Lower leg skin (tissue), 4 donors: ENCODE measurements at regions not wholly inside any gene's neighbourhood (a gene's known extent, or its start where the extent isn't known, plus 50 kb on each side); places are given as distances from the start of the nearest gene placed in this dataset.
"Not testable (repeated sequence)": the region's sequence is repeated elsewhere in the genome, so short reads cannot be mapped to it uniquely, and the experiment has no call there.

Experiments used
- DNase-seq, 2 donors: peaks; one replicate each; pipeline ENCODE4 v3.0.0-alpha.2; 2019; ENCODE audit warnings: low spot score in 2 of 2
- H3K4me3 ChIP-seq: fragments of 200-600 bp; sonication (generic); 2 replicates; pipeline ENCODE4 v1.5.1; 2017; ENCODE audit warnings: mild to moderate bottlenecking, low read depth; ENCODE audit not compliant: poor library complexity, severe bottlenecking
- POLR2A ChIP-seq, 2 donors: fragments of 450-650 bp; IDR thresholded peaks; one replicate each; pipeline ENCODE4 v1.6.1; 2016 to 2017; ENCODE audit warnings: antibody characterized with exemption in 2 of 2, mild to moderate bottlenecking in 1 of 2, moderate library complexity in 1 of 2
- WGBS, 2 donors: methylation state at CpG; one replicate each; pipeline ENCODE4 v1.1.5; 2018; 5-methylcytosine and 5-hydroxymethylcytosine counted together
- intact Hi-C: fragments of 100-400 bp; cut with DNase I; formaldehyde crosslinking; loops from one replicate; pipeline ENCODE4 v1.15.0; 2023; ENCODE audit warnings: low total_unique reads
- TF ChIP-seq, protein P1 (sequence below), 3 donors: fragments of 450-650 bp; IDR thresholded peaks; one replicate each; pipeline ENCODE4 v1.5.1; 2016; ENCODE audit warnings: antibody characterized with exemption in 3 of 3, mild to moderate bottlenecking in 3 of 3, moderate library complexity in 2 of 3

DNA sequence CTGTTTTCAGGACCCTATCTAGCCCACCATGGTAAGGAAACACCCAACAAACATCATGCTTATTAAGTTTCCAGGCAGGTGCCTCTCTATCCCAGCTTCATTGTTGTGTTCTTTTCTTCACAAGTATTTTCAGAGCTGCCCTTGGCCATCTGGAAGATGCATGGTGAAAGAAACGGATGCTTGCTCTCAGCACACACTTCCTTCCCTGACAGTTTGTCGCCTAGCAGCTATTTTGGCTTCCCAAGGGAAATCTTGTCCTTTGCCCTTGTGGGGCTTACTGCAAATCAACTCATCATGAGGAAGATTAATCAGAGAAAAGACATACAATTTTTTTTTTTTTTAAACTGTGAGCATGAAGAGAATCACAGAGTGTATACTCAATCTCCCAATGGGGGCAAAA lies 128.8 kb downstream of the ASMT start:
- H3K4me3 ChIP-seq, result no peak overlapping the region
- TF ChIP-seq, protein P1, sequence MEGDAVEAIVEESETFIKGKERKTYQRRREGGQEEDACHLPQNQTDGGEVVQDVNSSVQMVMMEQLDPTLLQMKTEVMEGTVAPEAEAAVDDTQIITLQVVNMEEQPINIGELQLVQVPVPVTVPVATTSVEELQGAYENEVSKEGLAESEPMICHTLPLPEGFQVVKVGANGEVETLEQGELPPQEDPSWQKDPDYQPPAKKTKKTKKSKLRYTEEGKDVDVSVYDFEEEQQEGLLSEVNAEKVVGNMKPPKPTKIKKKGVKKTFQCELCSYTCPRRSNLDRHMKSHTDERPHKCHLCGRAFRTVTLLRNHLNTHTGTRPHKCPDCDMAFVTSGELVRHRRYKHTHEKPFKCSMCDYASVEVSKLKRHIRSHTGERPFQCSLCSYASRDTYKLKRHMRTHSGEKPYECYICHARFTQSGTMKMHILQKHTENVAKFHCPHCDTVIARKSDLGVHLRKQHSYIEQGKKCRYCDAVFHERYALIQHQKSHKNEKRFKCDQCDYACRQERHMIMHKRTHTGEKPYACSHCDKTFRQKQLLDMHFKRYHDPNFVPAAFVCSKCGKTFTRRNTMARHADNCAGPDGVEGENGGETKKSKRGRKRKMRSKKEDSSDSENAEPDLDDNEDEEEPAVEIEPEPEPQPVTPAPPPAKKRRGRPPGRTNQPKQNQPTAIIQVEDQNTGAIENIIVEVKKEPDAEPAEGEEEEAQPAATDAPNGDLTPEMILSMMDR (IDR thresholded peaks at IDR 0.05), result no peak
- TF ChIP-seq POLR2A (IDR thresholded peaks at IDR 0.05), result no peak
- intact Hi-C loops, result no loop called here
- no peak for DNase-seq
- 30 to 34% methylated on average over 2 of the region's 2 CpGs for WGBS, 2 donors

DNA sequence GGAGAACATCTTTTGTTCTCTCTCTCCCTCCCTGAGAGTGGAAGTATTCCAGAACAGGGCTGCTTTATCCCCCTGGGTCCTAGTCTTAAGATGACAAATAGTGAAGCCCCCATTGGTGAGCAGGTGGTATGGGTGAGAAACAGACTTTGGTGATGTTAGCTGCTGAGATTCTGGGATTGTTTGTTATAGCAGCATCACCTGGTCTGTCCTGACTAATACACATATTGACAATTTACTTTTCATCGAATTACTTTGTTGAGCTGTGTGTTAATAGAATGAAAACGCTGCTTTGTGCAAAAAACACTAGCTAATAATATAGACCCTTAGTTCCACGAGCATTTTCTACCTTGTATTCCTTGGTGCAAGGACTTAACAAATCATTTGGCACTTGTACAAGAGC lies 133.5 kb downstream of the ASMT start:
- DNase-seq, result no peak
- intact Hi-C loops, result no loop called here
- no peak overlapping the region for H3K4me3 ChIP-seq
- WGBS, 2 donors, result 73 to 91% methylated on average over 3 of the region's 3 CpGs
- TF ChIP-seq POLR2A (IDR thresholded peaks at IDR 0.05), result no peak
- TF ChIP-seq, protein P1 (IDR thresholded peaks at IDR 0.05), result no peak

DNA sequence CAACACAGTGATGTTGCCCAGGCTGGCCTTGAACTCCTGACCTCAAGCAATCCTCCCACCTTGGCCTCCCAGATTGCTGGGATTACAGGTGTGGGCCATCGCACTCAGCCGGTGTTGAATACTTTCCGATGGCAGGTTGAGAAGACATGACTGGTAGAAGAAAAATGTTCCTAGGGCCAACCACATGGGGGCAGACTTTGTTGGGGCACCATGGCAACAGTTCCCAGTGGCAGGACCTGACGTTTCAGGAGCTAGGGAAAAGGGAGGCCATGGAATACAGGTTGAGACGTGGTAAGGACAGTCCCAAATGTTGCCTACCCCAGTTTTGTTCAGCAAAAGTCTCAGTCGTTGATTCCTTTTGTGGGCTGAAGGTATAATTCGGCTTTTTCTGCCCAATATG lies 134.6 kb downstream of the ASMT start:
- intact Hi-C loops, result no loop called here
- DNase-seq, result no peak
- TF ChIP-seq, protein P1 (IDR thresholded peaks at IDR 0.05), result no peak
- no peak for TF ChIP-seq POLR2A (IDR thresholded peaks at IDR 0.05)
- 82 to 84% methylated on average over 7 of the region's 7 CpGs for WGBS, 2 donors
- no peak overlapping the region for H3K4me3 ChIP-seq

DNA sequence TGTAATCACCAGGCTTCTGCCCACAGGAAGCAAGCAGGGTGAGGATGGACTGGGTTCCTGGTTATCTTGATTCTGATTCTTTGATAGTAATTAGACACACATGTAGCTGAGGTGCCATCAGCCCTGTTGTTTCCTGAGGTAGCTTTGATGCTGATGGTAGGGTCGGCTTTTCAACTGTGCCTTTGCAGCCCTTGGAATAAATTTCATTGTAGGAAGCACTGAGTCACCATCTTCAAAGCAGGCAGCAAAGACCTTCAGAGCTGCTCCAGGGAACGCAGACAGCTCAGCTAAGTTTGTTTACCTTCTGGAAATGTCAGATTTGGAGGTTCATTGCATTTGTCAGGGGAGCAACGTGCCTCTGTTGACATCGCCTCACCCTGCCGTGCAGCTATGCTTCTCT lies 135.4 kb downstream of the ASMT start:
- no peak for TF ChIP-seq POLR2A (IDR thresholded peaks at IDR 0.05)
- TF ChIP-seq, protein P1 (IDR thresholded peaks at IDR 0.05), result no peak
- 18 to 32% methylated on average over 5 of the region's 5 CpGs for WGBS, 2 donors
- no peak overlapping the region for H3K4me3 ChIP-seq
- intact Hi-C loops, result no loop called here
- DNase-seq, result no peak

DNA sequence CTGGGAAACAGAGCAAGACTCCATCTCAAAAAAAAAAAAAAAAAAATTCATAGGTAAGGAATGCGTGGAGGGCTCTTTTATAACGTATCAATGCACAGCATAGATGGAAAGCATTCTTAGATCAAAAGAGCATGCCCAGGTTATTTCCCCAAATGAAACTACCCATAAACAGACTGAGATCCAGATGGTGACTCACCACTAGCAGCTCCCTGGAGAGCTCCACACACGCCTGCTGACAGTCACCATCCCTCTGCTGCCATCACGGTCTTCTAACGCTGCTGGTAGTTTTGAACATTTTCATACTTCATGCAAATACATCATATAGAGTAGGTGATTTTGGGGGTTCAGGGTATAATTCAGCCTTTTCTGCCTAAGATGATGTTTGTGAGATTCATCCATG lies 136.9 kb downstream of the ASMT start:
- no peak for DNase-seq
- 56 to 69% methylated on average over 5 of the region's 5 CpGs for WGBS, 2 donors
- intact Hi-C loops, result no loop called here
- TF ChIP-seq, protein P1 (IDR thresholded peaks at IDR 0.05), result no peak
- no peak for TF ChIP-seq POLR2A (IDR thresholded peaks at IDR 0.05)
- H3K4me3 ChIP-seq, result no peak overlapping the region

DNA sequence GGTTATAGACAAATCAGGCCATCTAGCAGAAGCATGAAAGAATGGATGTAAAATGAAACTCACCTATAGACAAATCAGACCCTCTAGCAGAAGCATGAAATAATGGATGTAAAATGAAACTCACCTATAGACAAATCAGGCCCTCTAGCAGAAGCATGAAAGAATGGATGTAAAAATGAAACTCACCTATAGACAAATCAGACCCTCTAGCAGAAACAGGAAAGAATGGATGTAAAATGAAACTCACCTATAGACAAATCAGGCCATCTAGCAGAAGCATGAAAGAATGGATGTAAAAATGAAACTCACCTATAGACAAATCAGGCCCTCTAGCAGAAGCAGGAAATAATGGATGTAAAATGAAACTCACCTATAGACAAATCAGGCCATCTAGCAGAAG lies 137.9 kb downstream of the ASMT start:
- DNase-seq, intact Hi-C loops, H3K4me3 ChIP-seq: not testable (repeated sequence)
